ENCODE measurements at regions not wholly inside any gene's neighbourhood (a gene's known extent, or its start where the extent isn't known, plus 50 kb on each side); places are given as distances from the start of the nearest gene placed in this dataset.

DNA sequence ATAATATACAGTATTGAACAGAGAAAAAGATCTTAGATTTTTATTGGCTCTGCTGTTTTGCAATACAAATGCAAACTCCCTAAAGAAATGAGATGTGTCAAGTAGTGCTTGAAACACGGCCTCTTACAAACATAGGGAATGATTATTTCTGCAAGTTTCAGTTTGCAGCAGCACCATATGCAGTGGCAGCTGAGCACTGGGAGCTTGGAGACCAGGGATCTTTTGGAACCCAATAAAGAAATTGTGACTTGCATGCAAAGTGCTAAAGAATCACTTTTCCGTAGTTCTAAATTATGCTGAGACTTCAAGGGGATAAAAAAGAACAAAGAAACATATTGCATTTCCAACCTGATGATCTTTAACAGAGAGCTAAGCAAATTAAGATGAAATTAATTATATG lies 674.6 kb upstream of the ZNF608 start:
- no peak for TF ChIP-seq POLR2A (IDR thresholded peaks at IDR 0.05; ENCODE audit: low read length)
- no peak for TF ChIP-seq GATA1 (IDR thresholded peaks at IDR 0.05; ENCODE audit: low read depth, low read length)

Data from erythroblast (primary cell).